Amniotic epithelial cell (primary cell): ENCODE measurements at regions not wholly inside any gene's neighbourhood (a gene's known extent, or its start where the extent isn't known, plus 50 kb on each side); places are given as distances from the start of the nearest gene placed in this dataset.
"Not testable (repeated sequence)": the region's sequence is repeated elsewhere in the genome, so short reads cannot be mapped to it uniquely, and the experiment has no call there.

Experiments
- DNase-seq: peaks from one replicate; pipeline ENCODE4 v3.0.0-alpha.2; 2010; ENCODE audit warnings: low read depth

DNA sequence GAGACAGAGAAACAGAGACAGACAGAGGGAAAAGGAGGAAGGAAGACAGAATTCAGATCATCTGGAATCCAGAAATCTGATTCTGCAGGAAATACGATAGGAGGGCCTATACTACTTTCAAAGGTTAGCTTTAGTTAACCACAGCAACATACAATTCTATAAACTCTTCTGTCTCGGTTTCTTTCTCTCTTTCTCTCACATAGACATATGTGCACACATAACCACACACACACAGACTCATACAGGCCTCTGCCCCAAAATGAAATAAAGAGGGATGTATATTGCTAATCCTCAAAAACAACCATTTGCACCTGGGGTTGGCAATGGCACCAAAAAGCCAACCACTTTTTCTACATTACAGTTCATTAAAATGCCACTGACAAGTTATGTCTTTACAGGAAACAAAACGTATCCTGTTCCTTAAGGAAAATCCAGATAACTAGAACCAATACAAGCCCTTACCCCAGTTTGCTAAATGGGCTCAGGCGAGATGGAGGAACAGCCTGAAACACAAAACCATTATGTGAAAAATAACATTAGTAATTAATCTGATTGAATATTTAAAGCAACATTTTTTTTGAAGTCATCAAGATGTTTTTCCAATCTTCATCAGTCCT is 372.3 kb upstream of the CCNH start:
- no peak for DNase-seq

DNA sequence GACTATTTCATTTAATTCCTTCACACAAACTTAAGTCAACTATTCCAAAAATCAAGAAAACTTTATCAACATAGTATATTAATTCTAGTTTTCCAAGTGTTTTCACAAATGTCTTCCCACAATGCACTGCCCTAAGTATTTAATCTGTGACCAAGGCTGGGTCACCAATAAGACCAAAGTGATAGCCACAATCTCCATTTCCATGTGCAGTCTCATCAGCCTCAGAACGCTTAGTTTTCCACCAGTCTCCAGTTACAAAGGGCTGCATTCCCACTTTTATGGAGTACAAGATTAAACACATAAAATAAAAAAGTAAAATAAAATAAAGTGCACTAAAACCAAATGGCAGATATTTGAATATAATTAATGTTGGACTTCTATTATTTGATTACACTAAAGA is 371.6 kb upstream of the CCNH start:
- no peak for DNase-seq

DNA sequence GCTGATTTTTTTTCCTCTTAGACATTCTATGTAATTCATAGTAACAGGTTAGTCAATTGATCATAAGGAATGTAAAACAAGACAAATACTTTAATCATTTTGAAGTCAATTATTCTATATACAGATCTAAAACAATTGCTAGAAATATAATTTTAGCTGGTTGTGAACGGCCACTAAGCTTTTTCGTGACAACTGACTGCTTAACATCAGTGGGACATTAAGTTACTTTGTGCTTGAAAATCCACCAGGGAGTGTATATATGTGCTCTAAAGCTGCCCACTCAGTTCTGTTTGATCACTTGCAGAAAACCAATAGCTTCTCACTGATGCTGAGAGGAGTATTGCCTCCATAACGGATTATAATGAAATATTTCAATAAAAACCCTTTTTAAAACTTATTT is 370.2 kb upstream of the CCNH start:
- DNase-seq = no peak

DNA sequence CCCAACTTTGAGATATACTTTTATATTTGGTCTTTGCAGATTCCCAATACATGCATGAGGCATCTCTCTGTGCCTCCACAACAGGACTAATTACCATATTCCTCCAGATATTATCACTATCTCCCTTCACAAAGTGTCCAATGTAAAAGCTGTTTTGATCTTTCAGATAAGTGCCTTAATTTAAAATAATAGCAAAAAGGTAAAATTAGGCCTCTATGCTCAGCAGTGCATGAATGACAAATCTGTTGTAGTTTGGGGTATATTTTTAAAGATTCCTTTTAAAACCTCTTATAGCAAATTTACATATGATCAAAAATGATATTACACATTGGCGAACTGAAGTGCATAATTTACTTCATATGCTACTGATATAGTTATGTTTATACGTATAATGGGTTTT is 369.2 kb upstream of the CCNH start:
- no peak for DNase-seq

DNA sequence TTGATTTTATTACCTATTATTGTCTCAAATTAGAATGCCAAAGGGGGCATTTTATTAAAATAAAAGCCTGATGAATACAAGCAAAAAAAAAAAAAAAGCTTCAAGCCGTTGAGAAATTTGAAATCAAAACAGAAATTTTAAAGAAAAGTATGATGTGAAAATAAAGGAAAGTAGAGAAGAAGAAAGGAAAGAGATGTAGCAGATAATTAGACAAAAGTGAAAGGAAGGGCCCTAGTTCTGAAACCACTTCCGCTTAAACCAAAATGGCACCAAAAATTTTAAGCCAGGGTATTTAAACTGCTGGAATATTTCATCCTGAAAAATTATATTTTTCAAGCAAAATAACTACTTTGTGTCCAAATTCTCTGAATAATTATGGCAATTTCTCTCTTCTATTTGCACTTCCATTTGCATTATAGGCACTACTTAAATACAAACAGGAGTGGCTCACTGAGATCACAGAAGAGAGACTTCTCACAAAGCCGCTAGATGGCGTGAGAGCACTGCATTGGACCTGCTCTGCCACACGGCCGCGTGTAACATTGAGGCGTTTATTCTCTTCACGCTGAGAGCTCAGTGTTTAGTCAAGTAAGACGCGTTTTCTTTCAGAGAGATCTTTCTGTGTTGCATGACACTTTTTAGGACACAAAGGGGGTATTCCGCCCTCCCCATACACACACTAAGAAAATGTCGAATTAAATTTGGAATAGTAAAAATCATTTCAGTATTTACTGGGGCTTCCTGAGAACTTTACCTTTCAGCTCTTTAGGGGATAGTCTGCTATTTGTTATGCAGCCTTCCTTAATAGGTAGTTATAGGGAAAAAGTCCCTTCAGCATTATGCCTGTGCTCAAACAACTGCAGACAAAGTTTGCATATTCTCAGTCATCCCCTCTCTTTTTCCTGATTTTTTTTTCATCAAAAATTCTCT is 368.4 kb upstream of the CCNH start:
- peak; percentile 66 for DNase-seq

DNA sequence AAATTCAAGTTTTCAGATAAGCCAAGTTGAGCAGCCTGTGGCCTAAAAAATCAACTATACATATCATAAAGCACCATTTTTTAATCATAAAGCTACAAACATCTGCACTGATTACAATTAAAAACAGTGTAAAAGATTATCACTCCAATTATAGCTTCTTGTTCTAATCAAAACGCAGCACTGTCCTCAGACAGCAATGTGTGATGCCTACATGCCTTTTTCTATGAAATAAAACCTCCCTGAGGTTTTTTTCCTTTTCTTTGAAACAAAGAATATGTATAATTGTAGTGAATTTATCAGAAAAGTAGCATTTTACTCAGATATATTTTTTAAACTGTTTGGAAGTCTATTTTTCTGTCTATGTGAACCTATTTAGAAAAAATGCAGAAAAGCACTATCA is 366.1 kb upstream of the CCNH start:
- DNase-seq = no peak

DNA sequence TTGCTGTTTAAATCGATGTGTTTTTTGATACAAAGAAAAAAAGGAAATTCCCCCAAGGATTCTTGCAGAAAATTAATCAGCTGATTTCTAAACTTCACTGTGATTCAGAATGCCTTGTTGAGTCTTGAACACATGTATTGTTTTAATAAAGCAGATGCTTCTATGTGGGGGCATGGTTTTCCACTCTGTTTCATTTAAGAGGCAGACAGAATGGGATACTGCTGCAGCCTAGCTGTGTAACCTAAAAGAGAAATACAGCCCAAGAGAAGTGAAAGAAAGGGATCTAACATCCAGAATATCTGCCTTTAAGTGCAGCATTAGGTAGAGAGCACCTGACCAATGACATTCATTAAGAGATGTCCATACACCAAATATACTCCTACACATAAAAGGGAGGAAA is 365.1 kb upstream of the CCNH start:
- DNase-seq = no peak

DNA sequence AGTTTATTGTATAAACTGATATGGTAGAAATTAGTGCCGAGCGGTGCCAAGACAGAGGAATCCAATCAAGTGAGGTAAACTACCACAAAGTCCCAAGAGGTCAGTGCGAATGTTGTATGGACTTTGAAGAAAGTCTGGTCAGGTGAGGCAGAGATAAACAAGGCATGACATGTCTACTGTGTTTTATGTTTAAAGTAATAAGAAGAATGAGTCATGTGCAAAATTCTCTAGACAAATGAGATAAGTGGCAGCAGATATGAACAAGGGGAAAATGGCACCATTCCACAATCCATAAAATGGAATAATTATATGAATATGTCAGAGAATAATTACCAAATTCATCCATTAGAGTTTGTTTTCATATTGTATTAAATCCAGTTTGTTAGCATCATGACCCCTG is 364.1 kb upstream of the CCNH start:
- no peak for DNase-seq

DNA sequence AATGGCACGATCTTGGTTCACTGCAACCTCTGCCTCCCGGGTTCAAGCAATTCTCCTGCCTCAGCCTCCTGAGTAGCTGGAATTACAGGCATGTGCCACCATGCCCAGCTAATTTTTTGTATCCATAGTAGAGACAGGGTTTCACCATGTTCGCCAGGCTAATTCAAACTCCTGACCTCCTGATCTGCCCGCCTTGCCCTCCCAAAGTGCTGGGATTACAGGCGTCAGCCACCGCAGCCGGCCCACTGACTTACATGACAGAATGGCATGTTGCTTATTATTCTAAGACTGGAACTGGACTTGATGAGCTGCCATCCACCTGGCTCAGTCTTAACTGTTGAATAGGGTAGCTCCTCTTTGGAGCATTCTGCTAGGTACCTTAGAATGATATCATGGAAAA is 363.6 kb upstream of the CCNH start:
- not testable (repeated sequence) for DNase-seq

DNA sequence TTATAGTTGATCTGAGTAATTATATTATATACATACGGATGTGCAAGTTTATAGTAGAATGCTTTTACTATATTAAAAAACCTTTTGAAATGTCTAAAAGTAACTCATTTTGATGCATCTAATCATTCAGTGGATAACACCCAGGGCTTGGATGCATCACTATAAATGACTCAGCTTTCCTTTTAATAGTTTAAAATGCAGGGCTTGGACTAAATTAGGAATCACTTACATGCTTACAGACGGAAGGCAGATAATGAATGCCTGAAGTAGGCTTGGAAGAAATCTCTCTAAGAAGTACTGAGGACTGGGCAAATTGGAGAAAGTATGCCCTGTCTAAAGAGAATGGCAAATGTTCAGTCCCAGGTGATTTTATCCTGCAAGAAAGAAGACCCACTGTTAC is 362.5 kb upstream of the CCNH start:
- no peak for DNase-seq

DNA sequence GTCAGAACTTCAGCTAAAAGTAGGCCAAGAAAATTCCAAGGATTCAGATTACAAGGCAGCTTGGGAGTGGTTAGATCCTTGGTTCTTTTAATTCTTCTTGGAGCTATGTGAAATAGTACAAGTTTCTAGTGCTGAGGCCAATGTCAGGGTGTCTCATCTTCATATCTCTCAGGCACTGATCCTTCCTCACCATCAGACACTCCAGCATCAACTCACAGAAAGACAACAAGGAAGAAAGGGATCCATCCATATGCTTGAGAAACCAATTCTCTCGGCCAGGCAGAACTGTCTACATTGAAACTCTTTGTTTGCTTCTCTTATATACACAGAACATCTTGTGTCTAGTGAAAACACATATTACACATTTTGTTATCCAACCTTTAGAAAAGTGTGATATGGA is 362.1 kb upstream of the CCNH start:
- no peak for DNase-seq

DNA sequence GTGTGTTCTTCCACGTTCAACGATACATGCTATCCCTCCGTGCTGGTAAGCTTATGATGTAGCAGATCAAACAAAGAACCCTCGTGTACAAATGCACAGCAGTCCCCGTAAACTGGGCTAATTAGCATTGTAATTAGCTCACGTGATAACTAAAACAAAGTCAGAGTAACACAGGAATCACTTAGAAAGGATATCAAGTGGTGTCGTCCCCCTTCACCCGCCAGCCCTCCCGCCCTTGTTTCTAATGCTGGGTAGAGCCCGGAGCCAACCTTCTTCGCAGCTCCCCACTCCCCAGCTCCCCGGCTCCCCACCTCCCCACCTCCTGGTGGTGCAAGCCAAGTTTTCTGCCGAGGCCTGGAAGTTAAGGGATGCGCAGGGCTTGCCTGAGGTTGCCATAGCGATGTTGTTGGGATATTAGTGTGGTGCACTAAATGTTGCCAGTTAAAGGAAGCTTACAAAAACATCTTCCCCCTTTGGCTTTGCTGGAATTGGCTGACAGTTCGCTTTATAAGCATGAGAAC is 357.9 kb upstream of the CCNH start:
- no peak for DNase-seq

DNA sequence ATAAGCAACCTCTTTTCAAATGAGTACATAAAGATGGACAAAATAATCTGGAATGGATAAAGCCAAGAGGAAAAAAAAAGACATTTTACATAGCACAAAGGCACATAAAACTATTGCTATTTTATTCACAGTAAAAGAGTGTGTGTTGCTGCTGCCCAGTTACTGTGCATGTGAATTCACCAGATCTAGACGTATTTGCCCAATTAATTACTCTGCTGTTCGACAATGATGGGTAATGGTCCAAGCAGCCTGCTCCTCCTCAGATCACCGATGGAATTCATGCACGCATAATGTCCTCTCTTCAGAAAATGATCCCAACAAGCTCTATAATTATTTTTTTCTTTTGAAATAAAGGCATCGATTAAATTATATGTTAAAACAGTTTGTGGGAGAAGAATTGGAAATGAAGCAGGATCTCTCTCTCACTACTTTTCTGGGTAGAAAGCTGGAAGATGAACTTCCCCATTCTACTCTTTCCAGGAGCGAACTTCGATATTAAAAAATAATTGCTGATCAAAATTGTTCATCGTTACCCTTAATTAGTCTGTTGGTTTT is 357.4 kb upstream of the CCNH start:
- no peak for DNase-seq

DNA sequence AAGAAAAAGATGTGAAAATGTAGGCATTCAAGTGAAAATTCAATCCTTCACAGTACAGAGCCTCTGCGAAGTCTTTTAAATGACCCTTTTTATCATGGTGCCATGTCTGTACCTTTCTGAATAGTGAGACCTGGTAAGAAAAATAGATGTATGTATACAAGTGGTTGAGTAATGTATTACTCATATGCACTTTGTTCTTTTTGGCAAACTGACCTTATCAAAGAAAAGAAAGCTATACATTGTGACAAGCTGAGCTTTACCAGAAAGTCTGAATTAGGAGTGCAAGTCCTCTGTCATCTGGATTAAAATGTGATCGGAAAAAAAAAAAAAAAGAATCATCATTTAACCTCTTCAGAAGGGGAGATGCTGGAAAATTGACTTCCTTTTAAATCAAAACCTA is 356.4 kb upstream of the CCNH start:
- DNase-seq = no peak

DNA sequence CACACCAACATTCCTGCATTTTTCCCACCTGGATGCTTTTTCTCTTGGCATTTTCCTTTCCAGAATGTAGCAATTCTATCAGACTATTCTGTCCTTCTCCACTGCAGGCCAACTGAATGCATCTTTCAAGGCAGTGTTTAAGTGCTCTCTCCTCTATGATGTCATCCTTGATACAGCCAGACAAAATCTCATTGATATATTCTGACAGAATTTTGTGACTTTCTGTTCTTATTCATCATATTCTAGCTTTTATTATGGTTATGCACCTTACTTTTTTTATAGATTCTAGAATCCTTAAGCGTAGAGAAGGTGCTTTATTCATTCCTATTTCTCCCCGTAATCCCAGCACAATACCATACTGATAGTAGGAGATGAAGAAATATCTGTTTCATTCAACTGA is 355.5 kb upstream of the CCNH start:
- DNase-seq = no peak

DNA sequence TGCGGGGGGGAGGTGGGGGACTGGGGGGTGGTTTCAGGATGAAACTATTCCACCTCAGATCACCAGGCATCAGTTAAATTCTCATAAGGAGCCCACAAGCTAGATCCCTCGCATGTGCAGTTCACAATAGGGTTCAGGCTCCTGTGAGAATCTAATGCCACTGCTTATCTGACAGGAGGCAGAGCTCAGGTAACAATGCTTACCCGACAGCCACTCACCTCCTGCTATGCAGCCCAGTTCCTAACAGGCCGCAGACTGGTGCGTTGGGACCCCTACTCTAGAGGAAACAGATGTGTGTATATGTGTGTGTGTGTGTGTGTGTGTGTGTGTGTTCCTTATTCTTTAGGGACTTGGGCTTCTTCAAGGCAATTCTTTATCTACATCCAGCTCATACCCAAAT is 352.3 kb upstream of the CCNH start:
- no peak for DNase-seq

DNA sequence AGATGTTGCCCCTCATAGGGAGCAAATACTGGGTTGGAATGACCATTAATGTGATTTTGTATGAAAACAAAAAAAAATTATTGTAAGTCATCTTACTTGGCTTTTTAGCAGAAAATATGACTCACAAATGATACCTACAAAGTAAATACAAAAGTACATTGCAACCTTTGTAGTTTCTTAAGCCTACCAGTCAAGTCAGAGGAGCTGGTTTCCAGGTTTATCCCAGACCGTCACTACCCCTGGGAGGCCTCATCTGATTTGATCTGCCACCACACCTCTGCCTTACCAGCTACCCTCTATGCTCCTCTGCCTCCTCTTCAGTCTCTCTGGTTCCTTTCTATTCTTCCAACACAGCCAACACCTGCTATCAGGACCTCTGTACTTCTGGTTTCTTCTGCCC is 349.9 kb upstream of the CCNH start:
- no peak for DNase-seq

DNA sequence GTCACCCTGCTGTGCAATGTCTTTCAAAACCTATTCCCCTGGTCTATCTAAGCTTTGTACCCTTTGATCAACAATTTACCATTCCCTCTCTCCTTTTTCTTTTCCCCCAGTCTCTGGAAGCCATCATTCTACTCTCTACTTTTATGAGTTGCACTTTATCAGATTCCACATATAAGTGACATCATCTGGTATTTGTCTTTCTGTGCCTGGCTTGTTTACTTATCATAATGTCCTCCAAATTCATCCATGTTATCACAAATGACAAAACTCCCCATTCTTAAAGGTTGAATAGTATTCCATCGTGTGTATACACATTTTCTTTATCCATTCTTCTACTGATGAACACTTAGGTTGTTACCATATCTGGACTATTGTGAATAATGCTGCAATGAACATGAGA is 344.2 kb upstream of the CCNH start:
- DNase-seq = no peak

DNA sequence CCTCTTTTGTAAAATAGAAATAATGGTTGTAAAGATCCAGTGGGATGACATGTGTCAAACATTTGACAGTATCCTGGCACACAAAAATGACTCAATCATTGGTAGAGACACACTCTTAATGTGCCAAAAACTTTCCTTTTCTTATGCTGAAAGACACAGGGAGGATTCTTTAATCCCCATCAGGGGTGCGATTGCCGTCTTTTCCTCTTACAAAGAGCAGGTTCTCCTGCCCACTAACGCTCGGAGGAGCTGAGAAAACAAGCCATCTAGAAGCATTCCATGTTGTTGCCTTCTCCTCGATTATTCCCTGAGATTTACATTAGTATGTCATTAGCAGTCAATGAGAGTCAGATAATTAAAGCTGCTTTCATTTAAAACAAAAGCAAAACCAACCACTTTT is 342.6 kb upstream of the CCNH start:
- DNase-seq = no peak

DNA sequence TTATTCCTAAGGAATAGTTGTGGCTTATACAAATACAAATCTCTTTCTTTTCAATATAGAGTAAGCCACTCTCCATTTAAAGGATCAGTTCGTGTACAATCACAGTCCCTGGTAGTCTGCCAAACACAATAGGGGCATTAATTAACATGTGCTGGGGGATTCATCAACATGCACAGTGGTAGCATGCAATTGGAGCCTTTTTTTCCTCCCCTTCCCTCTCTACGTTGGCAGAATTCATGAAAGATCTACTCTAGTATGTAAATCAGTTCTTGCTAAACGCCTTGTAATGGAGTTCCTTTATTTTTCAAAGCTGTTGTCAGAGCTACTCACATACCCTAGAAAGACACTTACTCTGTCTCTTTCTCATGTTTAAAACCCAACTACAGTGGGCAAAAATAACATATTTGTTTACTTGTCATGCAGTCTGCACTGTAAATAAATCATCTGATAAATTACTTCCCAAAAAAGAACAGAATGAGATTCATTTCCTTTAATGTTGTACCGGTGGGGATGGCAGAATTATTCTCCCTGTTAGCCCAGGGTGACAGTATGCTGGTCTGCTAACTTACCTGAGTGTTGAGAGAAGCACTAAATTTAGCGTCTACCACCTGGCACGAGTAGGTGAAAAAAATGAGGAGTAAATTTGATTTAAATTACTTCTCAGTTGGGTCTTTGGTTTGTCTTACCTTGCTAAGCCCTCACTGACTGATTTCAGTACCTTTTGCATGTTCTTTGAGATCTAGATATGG is 341.5 kb upstream of the CCNH start:
- DNase-seq = no peak

DNA sequence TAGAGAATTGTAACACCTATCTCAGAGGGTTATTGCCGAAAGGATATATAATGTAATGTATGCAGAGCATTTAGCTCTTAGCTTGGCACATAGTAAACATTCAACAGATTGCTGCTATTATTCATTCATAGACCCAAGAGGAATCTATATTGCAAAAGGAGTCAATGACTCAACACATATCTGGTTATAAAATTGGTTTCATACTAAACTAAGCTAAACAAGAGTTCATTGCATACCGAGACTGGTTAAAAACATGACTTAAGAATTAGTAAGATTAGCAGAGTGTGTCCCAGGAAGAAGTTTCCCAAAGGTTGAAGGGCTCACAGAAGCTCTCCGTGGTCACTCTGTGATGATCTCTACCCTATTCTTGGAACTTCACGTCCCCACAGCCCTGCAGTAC is 339.6 kb upstream of the CCNH start:
- DNase-seq = no peak

DNA sequence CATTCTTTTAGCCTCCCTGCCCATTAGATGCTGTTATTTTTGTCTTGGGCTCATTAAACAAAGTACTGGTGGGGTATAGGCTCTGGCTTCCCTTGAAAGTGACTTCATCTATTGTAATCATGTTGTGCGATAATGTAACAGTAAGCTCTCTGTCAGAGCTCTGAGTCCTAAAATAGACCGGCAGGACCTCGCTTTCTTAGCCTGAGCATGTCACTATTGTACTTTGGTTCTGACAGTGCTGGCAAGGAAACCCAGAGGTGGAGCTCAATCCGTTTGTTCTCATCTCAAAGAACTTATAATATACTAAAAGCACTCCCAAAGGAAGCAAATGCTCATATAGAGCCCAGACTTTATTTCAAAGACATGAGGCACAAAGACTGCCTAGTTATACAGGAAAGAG is 339.1 kb upstream of the CCNH start:
- DNase-seq = no peak
